Neuronal stem cell (in vitro differentiated cells): ENCODE measurements at regions not wholly inside any gene's neighbourhood (a gene's known extent, or its start where the extent isn't known, plus 50 kb on each side); places are given as distances from the start of the nearest gene placed in this dataset.

Source experiments
- DNase-seq: peaks from one replicate; pipeline ENCODE4 v3.0.0-alpha.2; 2013; ENCODE audit warnings: low spot score
- H2AFZ ChIP-seq: one replicate; pipeline ENCODE4 v1.6.1; 2013; ENCODE audit warnings: mild to moderate bottlenecking, low read length, inconsistent platforms
- H2AK5ac ChIP-seq: 2 replicates; pipeline ENCODE4 v1.6.1; 2013; ENCODE audit warnings: low read depth, mild to moderate bottlenecking, inconsistent platforms, low read length, moderate library complexity, mixed read lengths
- H2BK120ac ChIP-seq: 2 replicates; pipeline ENCODE4 v1.6.1; 2013; ENCODE audit warnings: low read depth, mild to moderate bottlenecking, inconsistent platforms, low read length, moderate library complexity, mixed read lengths
- H2BK12ac ChIP-seq: one replicate; pipeline ENCODE4 v1.6.1; 2013; ENCODE audit warnings: low read length, inconsistent platforms
- H2BK15ac ChIP-seq: 2 replicates; pipeline ENCODE4 v1.6.1; 2013; ENCODE audit warnings: mild to moderate bottlenecking, low read length, inconsistent platforms, mixed read lengths
- H2BK5ac ChIP-seq: one replicate; pipeline ENCODE4 v1.6.1; 2013; ENCODE audit warnings: inconsistent platforms, mild to moderate bottlenecking, low read length, moderate library complexity
- H3K14ac ChIP-seq: one replicate; pipeline ENCODE4 v1.6.1; 2013; ENCODE audit warnings: low read length, inconsistent platforms
- H3K18ac ChIP-seq: 2 replicates; pipeline ENCODE4 v1.6.1; 2013; ENCODE audit warnings: low read length, inconsistent platforms
- H3K23ac ChIP-seq: 2 replicates; pipeline ENCODE4 v1.6.1; 2013; ENCODE audit warnings: low read depth, mild to moderate bottlenecking, mixed read lengths, low read length, inconsistent platforms; ENCODE audit not compliant: poor library complexity
- H3K27ac ChIP-seq: replicated peaks from 3 replicates; pipeline ENCODE4 v1.5.1; 2013; ENCODE audit warnings: low read length, inconsistent platforms
- H3K27me3 ChIP-seq, 3 experiments: 2 replicates each; pipeline ENCODE4 v1.6.1; 2013; ENCODE audit warnings: low read length in 3 of 3, mild to moderate bottlenecking in 2 of 3, inconsistent platforms in 1 of 3, low read depth in 1 of 3, mixed read lengths in 1 of 3, moderate library complexity in 1 of 3; ENCODE audit not compliant: control insufficient read depth in 3 of 3, insufficient read depth in 3 of 3
- H3K36me3 ChIP-seq, 2 donors: replicated peaks in 1 of 2; 2 replicates each; pipeline ENCODE4 v1.6.1; 2013; ENCODE audit warnings: low read length in 2 of 2; ENCODE audit not compliant: control insufficient read depth in 2 of 2, insufficient read depth in 2 of 2
- H3K4ac ChIP-seq: 2 replicates; pipeline ENCODE4 v1.6.1; 2013; ENCODE audit warnings: inconsistent platforms, mild to moderate bottlenecking, low read length, moderate library complexity
- H3K4me1 ChIP-seq, 2 donors: 1 replicate in 1 of 2; 2 replicates in 1 of 2; pipeline ENCODE4 v1.6.1; 2013; ENCODE audit warnings: low read length in 2 of 2, low read depth in 1 of 2; ENCODE audit not compliant: control insufficient read depth in 2 of 2, insufficient read depth in 1 of 2
- H3K4me2 ChIP-seq: one replicate; pipeline ENCODE4 v1.6.1; 2013; ENCODE audit warnings: mild to moderate bottlenecking, low read length, inconsistent platforms; ENCODE audit not compliant: insufficient read depth, poor library complexity, severe bottlenecking
- H3K4me3 ChIP-seq, 2 donors: 2 replicates each; pipeline ENCODE4 v1.5.1; 2013; ENCODE audit warnings: low read length in 2 of 2, mild to moderate bottlenecking in 2 of 2, inconsistent platforms in 1 of 2, moderate library complexity in 1 of 2
- H3K79me1 ChIP-seq: one replicate; pipeline ENCODE4 v1.6.1; 2013; ENCODE audit warnings: low read depth, mild to moderate bottlenecking, inconsistent platforms, low read length, moderate library complexity
- H3K9ac ChIP-seq: one replicate; pipeline ENCODE4 v1.6.1; 2013; ENCODE audit warnings: mild to moderate bottlenecking, low read depth, low read length, inconsistent platforms; ENCODE audit not compliant: poor library complexity
- H3K9me3 ChIP-seq, 2 donors: replicated peaks in 1 of 2; 2 replicates each; pipeline versions ENCODE3 to v1.6.1; 2013; ENCODE audit warnings: low read length in 2 of 2, mild to moderate bottlenecking in 2 of 2, inconsistent platforms in 1 of 2, low read depth in 1 of 2, mixed read lengths in 1 of 2, moderate library complexity in 1 of 2; ENCODE audit not compliant: control insufficient read depth in 2 of 2, insufficient read depth in 1 of 2
- H4K8ac ChIP-seq: one replicate; pipeline ENCODE4 v1.6.1; 2013; ENCODE audit warnings: low read depth, mild to moderate bottlenecking, inconsistent platforms, low read length, moderate library complexity
- H4K91ac ChIP-seq: one replicate; pipeline ENCODE4 v1.6.1; 2013; ENCODE audit warnings: low read length, low read depth, mild to moderate bottlenecking, inconsistent platforms; ENCODE audit not compliant: poor library complexity
- WGBS, 2 donors: extraction: QIAGEN DNeasy Blood & Tissue Kit; methylation state at CpG; one replicate each; pipeline ENCODE4 v1.1.7; 2013; ENCODE audit warnings: missing lambda C conversion rate in 2 of 2, mixed read lengths in 1 of 2; ENCODE audit not compliant: insufficient read length in 2 of 2, insufficient replicate concordance in 1 of 2; ENCODE audit errors: extremely low coverage in 2 of 2; 5-methylcytosine and 5-hydroxymethylcytosine counted together

DNA sequence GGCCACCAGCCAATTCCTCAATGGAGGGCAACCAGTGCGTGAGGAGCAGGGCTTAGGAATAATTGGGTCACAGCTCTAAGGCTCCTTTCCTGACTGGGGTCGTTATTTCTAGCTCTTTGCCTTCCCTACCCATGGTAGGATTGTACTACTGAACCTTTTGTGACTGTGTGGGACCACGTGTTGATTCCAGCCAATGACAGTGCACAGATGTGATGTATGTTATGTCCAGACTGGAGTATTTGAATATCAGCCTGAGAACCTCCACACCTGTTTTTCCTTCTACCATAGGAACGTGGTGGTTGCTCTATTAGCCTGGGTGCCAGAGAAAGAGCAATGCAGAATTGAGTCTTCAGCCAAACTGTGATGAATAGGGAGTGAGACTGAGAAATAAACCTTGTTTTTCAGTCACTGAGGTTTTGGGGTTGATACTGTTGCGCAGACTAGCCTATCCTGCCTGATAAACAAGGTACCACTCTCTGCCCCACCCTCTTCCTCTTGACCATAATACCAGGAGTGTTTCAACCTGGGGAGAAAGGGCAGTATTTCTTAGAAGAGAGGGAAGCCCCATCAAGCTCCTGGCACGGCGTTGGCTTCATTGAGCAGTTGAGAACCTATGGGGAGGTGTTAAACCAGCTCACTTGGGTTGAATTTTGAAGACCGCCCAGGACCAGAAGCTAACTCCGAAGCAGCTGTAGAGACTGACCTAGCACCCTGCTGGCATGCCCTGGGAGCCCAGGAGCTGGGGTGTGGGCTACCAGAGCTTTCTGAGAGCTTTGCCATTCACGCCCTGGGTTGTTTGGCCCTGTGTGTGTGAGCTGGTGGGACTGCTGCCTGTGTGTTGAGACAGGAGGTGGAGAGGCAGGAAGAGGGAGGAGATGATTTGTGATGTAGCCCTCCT, 105.5 kb upstream of the BACH2 start:
- H3K18ac ChIP-seq, result peak overlapping the region; percentile 66
- H2BK120ac ChIP-seq, result no peak overlapping the region
- H2BK12ac ChIP-seq, result no peak overlapping the region
- H2AFZ ChIP-seq, result no peak overlapping the region
- H3K4me3 ChIP-seq, result no peak overlapping the region
- H3K4ac ChIP-seq, result no peak overlapping the region
- H3K9me3 ChIP-seq, result no peaks in the 10 kb centered on the region
- H3K36me3 ChIP-seq, result no peaks in the 10 kb centered on the region
- H2BK5ac ChIP-seq, result no peak overlapping the region
- no peak overlapping the region for H4K8ac ChIP-seq
- no peaks in the 10 kb centered on the region for H3K79me1 ChIP-seq
- no peak overlapping the region for H3K4me2 ChIP-seq
- H4K91ac ChIP-seq, result no peak overlapping the region
- H3K27me3 ChIP-seq, result no peaks in the 10 kb centered on the region
- peaks cover 14 to 18% of the 10 kb centered on the region in 2 donors for H3K4me1 ChIP-seq
- no peak for DNase-seq
- no CpG with 5 or more reads among the region's 10 CpGs for WGBS, 2 donors
- peak overlapping the region; percentile 6 for H2BK15ac ChIP-seq
- no peak overlapping the region for H3K27ac ChIP-seq
- H2AK5ac ChIP-seq, result no peak overlapping the region
- no peak overlapping the region for H3K14ac ChIP-seq
- H3K9ac ChIP-seq, result no peak overlapping the region
- no peak overlapping the region for H3K23ac ChIP-seq

- H3K9me3 ChIP-seq, result no peaks in the 10 kb centered on the region
- WGBS, 2 donors, result no CpG with 5 or more reads among the region's 12 CpGs
- H2AK5ac ChIP-seq, result no peak overlapping the region
- H2AFZ ChIP-seq, result no peak overlapping the region
- no peak overlapping the region for H3K18ac ChIP-seq
- H3K9ac ChIP-seq, result no peak overlapping the region
- H4K91ac ChIP-seq, result no peak overlapping the region
- no peak overlapping the region for H4K8ac ChIP-seq
- H3K27me3 ChIP-seq, result no peaks in the 10 kb centered on the region
- DNase-seq, result no peak
- H3K27ac ChIP-seq, result no peak overlapping the region
- no peak overlapping the region for H3K4me3 ChIP-seq
- H3K23ac ChIP-seq, result no peak overlapping the region
- H2BK5ac ChIP-seq, result no peak overlapping the region
- no peaks in the 10 kb centered on the region for H3K36me3 ChIP-seq
- peak overlapping the region; percentile 16 for H2BK15ac ChIP-seq
- H3K4me2 ChIP-seq, result no peak overlapping the region
- no peaks in the 10 kb centered on the region for H3K79me1 ChIP-seq
- no peak overlapping the region for H3K4ac ChIP-seq
- H3K4me1 ChIP-seq, result peaks cover 10 to 18% of the 10 kb centered on the region in 2 donors
- H2BK12ac ChIP-seq, result no peak overlapping the region
- H2BK120ac ChIP-seq, result no peak overlapping the region
- no peak overlapping the region for H3K14ac ChIP-seq
These were observed 103.3 kb upstream of the BACH2 start for GRCh38 chr6:90399970-90400369.

DNA sequence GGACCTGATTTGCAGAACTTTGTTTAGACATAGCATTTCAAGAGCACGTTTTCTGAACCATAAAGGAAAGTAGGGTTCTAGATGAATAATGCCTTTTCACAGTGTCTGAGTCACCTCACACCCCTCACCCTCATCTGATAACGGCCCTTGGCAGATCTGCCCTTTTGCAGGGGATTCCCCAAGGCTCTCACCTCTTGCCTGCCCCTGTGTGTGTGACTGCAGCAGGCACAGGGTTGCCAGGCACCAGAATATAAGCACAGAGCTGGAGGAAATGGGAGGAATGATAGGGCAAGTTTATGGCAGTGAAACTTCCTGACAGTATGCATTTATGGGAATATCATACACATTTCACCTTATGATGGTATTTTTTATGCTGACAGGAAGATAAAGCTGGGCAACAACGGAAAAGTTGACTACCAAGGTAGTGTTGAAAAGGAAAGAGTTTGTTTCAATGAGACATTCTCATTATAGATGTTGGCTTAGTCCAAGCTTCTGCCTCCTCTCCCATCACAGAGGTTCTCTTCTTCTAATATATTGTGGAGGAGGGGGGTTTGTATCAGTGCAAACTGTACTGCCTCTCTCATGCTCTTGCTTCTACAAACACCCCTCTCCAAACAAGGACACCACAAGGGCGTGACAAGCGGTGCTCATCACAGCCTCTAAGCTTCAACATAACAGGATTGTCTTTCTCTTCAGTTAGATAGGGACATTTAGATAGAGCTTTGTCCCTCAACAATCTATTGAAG, 101.5 kb upstream of the BACH2 start:
- Histone ChIP-seq H2AFZ (no peak overlapping the region), H3K79me1 (no peaks in the 10 kb centered on the region), H2BK120ac (no peak overlapping the region), H3K9me3 (no peaks in the 10 kb centered on the region), H3K4me1 (peaks cover 0 to 1% of the 10 kb centered on the region in 2 donors), H3K9ac (no peak overlapping the region), H3K4me2 (no peak overlapping the region), H2BK15ac (no peak overlapping the region), H3K27ac (no peak overlapping the region), H4K91ac (no peak overlapping the region), H2BK12ac (no peak overlapping the region), H2BK5ac (no peak overlapping the region), H3K23ac (no peak overlapping the region), H3K27me3 (no peaks in the 10 kb centered on the region), H3K14ac (no peak overlapping the region), H3K36me3 (no peaks in the 10 kb centered on the region), H4K8ac (no peak overlapping the region), H3K4me3 (no peak overlapping the region), H3K18ac (no peak overlapping the region), H2AK5ac (no peak overlapping the region), H3K4ac (no peak overlapping the region)
- DNase-seq, result no peak
- no CpG with 5 or more reads among the region's 5 CpGs for WGBS, 2 donors

GRCh38 chr6:90397047-90397446, 100.4 kb upstream of the BACH2 start:
- Histone ChIP-seq H3K23ac (no peak overlapping the region), H3K9me3 (no peaks in the 10 kb centered on the region), H3K4me3 (no peak overlapping the region), H3K14ac (no peak overlapping the region), H2BK120ac (no peak overlapping the region), H3K9ac (no peak overlapping the region), H3K27me3 (no peaks in the 10 kb centered on the region), H3K4me1 (no peaks in the 10 kb centered on the region), H3K79me1 (no peaks in the 10 kb centered on the region), H2AFZ (no peak overlapping the region), H3K4me2 (no peak overlapping the region), H2BK12ac (no peak overlapping the region), H3K4ac (no peak overlapping the region), H3K36me3 (no peaks in the 10 kb centered on the region), H3K27ac (no peak overlapping the region), H2BK5ac (no peak overlapping the region), H3K18ac (no peak overlapping the region), H4K91ac (no peak overlapping the region), H2BK15ac (no peak overlapping the region), H4K8ac (no peak overlapping the region), H2AK5ac (no peak overlapping the region)
- DNase-seq, result no peak
- no CpG with 5 or more reads among the region's 4 CpGs for WGBS, 2 donors
